ENCODE measurements at regions not wholly inside any gene's neighbourhood (a gene's known extent, or its start where the extent isn't known, plus 50 kb on each side); places are given as distances from the start of the nearest gene placed in this dataset.

DNA sequence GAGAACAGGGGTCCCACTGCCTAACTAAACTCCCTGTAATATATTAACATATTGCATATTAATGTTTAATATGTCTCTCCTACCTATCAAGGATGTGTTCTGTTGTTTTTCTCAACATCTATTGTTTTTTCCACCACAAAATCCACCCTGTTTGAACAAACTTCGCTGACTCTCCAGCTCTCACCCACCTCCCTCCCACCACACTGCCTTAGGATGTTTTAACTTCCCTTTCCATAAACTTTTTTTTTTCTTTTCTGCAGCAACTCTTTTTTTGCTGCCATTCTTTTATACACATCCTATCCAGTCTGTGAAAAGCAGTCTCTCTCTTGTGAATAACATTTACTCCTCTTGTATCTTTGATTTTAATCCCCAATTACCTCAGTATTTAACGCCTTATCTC, 226.1 kb downstream of the PCDH7 start:
- ChIA-PET POLR2A (ENCODE audit: low non-redundant PET) (no interaction called here), CTCF (no interaction called here)

DNA sequence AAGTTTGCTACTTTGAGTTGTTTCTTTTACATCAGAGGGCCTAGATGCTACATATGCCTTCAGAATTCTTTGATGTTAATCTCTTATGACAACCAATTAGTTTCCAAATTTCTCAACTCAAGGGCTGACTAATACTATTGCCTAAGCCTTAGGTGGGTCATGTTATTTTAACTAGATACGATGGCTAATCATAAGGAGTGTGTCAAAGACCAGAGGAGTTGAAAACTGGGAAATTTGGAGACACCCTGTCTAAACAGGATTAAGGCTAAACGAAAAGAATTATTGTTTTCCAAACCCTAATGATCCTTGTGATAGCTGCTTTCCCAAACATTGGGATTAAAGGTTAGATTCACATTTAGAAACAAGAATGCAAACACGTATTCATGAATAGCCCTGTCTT, 228.5 kb downstream of the PCDH7 start:
- Histone ChIP-seq H3K4me1 (ENCODE audit: insufficient read depth, low read length, poor library complexity, severe bottlenecking) (peaks cover 50% of the 10 kb centered on the region), H3K36me3 (ENCODE audit: insufficient read depth, low read length, poor library complexity, severe bottlenecking) (no peaks in the 10 kb centered on the region), H3K4me3 (ENCODE audit: low read depth, low read length, poor library complexity, severe bottlenecking) (no peak overlapping the region), H3K27me3 (replicated peaks; ENCODE audit: insufficient read depth, low read depth, low read length, poor library complexity) (no peaks in the 10 kb centered on the region), H3K9me3 (ENCODE audit: low read depth, low read length, poor library complexity, severe bottlenecking) (no peaks in the 10 kb centered on the region), H3K27ac (ENCODE audit: low read depth, low read length, poor library complexity, severe bottlenecking) (no peak overlapping the region)
- ChIA-PET POLR2A (ENCODE audit: low non-redundant PET) (no interaction called here), CTCF (no interaction called here)
- intact Hi-C loops (cut with micrococcal nuclease; ENCODE audit: unreplicated experiment): no loop called here
- DNase-seq (ENCODE audit: low spot score): no peak
- TF ChIP-seq, protein P1, sequence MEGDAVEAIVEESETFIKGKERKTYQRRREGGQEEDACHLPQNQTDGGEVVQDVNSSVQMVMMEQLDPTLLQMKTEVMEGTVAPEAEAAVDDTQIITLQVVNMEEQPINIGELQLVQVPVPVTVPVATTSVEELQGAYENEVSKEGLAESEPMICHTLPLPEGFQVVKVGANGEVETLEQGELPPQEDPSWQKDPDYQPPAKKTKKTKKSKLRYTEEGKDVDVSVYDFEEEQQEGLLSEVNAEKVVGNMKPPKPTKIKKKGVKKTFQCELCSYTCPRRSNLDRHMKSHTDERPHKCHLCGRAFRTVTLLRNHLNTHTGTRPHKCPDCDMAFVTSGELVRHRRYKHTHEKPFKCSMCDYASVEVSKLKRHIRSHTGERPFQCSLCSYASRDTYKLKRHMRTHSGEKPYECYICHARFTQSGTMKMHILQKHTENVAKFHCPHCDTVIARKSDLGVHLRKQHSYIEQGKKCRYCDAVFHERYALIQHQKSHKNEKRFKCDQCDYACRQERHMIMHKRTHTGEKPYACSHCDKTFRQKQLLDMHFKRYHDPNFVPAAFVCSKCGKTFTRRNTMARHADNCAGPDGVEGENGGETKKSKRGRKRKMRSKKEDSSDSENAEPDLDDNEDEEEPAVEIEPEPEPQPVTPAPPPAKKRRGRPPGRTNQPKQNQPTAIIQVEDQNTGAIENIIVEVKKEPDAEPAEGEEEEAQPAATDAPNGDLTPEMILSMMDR (conservative IDR thresholded peaks at IDR 0.05; ENCODE audit: low read depth, low read length): no peak
- TF ChIP-seq EZH2 (IDR thresholded peaks at IDR 0.05; ENCODE audit: borderline replicate concordance, low read depth, low read length, poor library complexity, severe bottlenecking): no peak
- BruUV-seq (replicated peaks): no TSS peak

More for the DNA sequence above, 226.1 kb downstream of the PCDH7 start:
- no peak overlapping the region for H3K4me3 ChIP-seq (ENCODE audit: low read depth, low read length, poor library complexity, severe bottlenecking)
- H3K27me3 ChIP-seq (replicated peaks; ENCODE audit: insufficient read depth, low read depth, low read length, poor library complexity): no peaks in the 10 kb centered on the region
- peaks cover 3% of the 10 kb centered on the region for H3K36me3 ChIP-seq (ENCODE audit: insufficient read depth, low read length, poor library complexity, severe bottlenecking)
- intact Hi-C loops (cut with micrococcal nuclease; ENCODE audit: unreplicated experiment): no loop called here
- no TSS peak for BruUV-seq (replicated peaks)
- no peak for DNase-seq (ENCODE audit: low spot score)
- no peak overlapping the region for H3K27ac ChIP-seq (ENCODE audit: low read depth, low read length, poor library complexity, severe bottlenecking)
- H3K9me3 ChIP-seq (ENCODE audit: low read depth, low read length, poor library complexity, severe bottlenecking): no peaks in the 10 kb centered on the region
- H3K4me1 ChIP-seq (ENCODE audit: insufficient read depth, low read length, poor library complexity, severe bottlenecking): peaks cover 39% of the 10 kb centered on the region
- TF ChIP-seq, protein P1 (conservative IDR thresholded peaks at IDR 0.05; ENCODE audit: low read depth, low read length): no peak
- no peak for TF ChIP-seq EZH2 (IDR thresholded peaks at IDR 0.05; ENCODE audit: borderline replicate concordance, low read depth, low read length, poor library complexity, severe bottlenecking)

DNA sequence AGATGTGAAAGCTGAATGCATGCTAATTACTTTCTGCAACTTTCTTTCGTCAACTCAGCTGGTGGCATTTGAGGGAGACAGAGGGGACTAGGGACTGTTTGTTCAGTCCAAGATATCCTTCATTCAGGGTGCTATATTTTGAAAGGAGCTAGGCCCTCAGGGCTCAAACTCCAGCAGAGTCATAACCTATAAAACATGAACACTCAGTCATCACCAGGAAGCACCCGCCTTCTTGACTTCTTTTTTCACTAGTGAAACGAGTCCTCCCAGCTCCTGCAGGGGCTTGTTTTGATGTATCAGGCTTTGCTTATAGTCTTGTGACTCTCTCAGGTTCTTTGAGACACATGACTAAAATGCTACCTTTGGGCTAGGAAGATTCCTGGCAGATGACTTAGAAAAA, 230.6 kb downstream of the PCDH7 start:
- H3K4me3 ChIP-seq (ENCODE audit: low read depth, low read length, poor library complexity, severe bottlenecking): no peak overlapping the region
- BruUV-seq (replicated peaks): no TSS peak
- POLR2A ChIA-PET (ENCODE audit: low non-redundant PET): no interaction called here
- H3K27ac ChIP-seq (ENCODE audit: low read depth, low read length, poor library complexity, severe bottlenecking): no peak overlapping the region
- H3K4me1 ChIP-seq (ENCODE audit: insufficient read depth, low read length, poor library complexity, severe bottlenecking): peaks cover 63% of the 10 kb centered on the region
- no peaks in the 10 kb centered on the region for H3K27me3 ChIP-seq (replicated peaks; ENCODE audit: insufficient read depth, low read depth, low read length, poor library complexity)
- intact Hi-C loops (cut with micrococcal nuclease; ENCODE audit: unreplicated experiment): loop anchor here (10.0 kb wide), 1 partner anchor 116 kb away; no protein-coding TSS in a partner anchor
- no peaks in the 10 kb centered on the region for H3K36me3 ChIP-seq (ENCODE audit: insufficient read depth, low read length, poor library complexity, severe bottlenecking)
- CTCF ChIA-PET: no interaction called here
- TF ChIP-seq EZH2 (IDR thresholded peaks at IDR 0.05; ENCODE audit: borderline replicate concordance, low read depth, low read length, poor library complexity, severe bottlenecking): no peak
- TF ChIP-seq, protein P1 (conservative IDR thresholded peaks at IDR 0.05; ENCODE audit: low read depth, low read length): no peak
- DNase-seq (ENCODE audit: low spot score): peak; percentile 82
- no peaks in the 10 kb centered on the region for H3K9me3 ChIP-seq (ENCODE audit: low read depth, low read length, poor library complexity, severe bottlenecking)
